Right hindlimb (tissue), 1 donor: ENCODE measurements at regions not wholly inside any gene's neighbourhood (a gene's known extent, or its start where the extent isn't known, plus 50 kb on each side); places are given as distances from the start of the nearest gene placed in this dataset.
"Not testable (repeated sequence)": the region's sequence is repeated elsewhere in the genome, so short reads cannot be mapped to it uniquely, and the experiment has no call there.

Experiments
- DNase-seq: peaks from one replicate; pipeline ENCODE4 v3.0.0-alpha.2; 2018

GRCh38 chr6:80605165-80605989 lies 498.9 kb downstream of the BCKDHB start:
- no peak for DNase-seq

- DNase-seq, result no peak
These were observed 497.2 kb downstream of the BCKDHB start for GRCh38 chr6:80603679-80604078.

GRCh38 chr6:80594461-80594860 lies 488.0 kb downstream of the BCKDHB start:
- no peak for DNase-seq

- DNase-seq, result no peak
These were observed 486.0 kb downstream of the BCKDHB start for GRCh38 chr6:80592436-80592835.

- DNase-seq, result no peak
These were observed 479.8 kb downstream of the BCKDHB start for GRCh38 chr6:80586242-80586641.

GRCh38 chr6:80579391-80580023 lies 473.0 kb downstream of the BCKDHB start:
- DNase-seq, result no peak

- DNase-seq, result not testable (repeated sequence)
These were observed 466.8 kb downstream of the BCKDHB start for GRCh38 chr6:80573320-80573719.

GRCh38 chr6:80566361-80566760 lies 459.9 kb downstream of the BCKDHB start:
- DNase-seq, result no peak

GRCh38 chr6:80553071-80553740 lies 446.7 kb downstream of the BCKDHB start:
- no peak for DNase-seq

- no peak for DNase-seq
These were observed 444.3 kb downstream of the BCKDHB start for GRCh38 chr6:80550748-80551147.

- DNase-seq, result no peak
These were observed 443.8 kb downstream of the BCKDHB start for GRCh38 chr6:80550281-80550680.

GRCh38 chr6:80548532-80548931 lies 442.1 kb downstream of the BCKDHB start:
- peak; percentile 54 for DNase-seq

- DNase-seq, result no peak
These were observed 441.4 kb downstream of the BCKDHB start for GRCh38 chr6:80547827-80548226.

- DNase-seq, result no peak
These were observed 438.7 kb downstream of the BCKDHB start for GRCh38 chr6:80544976-80545722.

- peak; percentile 51 for DNase-seq
These were observed 438.1 kb downstream of the BCKDHB start for GRCh38 chr6:80544555-80544954.

GRCh38 chr6:80543598-80544222 lies 437.2 kb downstream of the BCKDHB start:
- DNase-seq, result no peak

GRCh38 chr6:80543151-80543550 lies 436.7 kb downstream of the BCKDHB start:
- no peak for DNase-seq

- DNase-seq, result no peak
These were observed 435.4 kb downstream of the BCKDHB start for GRCh38 chr6:80541886-80542285.

GRCh38 chr6:80541181-80541580 lies 434.7 kb downstream of the BCKDHB start:
- DNase-seq, result no peak

- no peak for DNase-seq
These were observed 434.2 kb downstream of the BCKDHB start for GRCh38 chr6:80540700-80541099.

- no peak for DNase-seq
These were observed 430.9 kb downstream of the BCKDHB start for GRCh38 chr6:80537118-80537972.
